ENCODE measurements at regions not wholly inside any gene's neighbourhood (a gene's known extent, or its start where the extent isn't known, plus 50 kb on each side); places are given as distances from the start of the nearest gene placed in this dataset.
"Not testable (repeated sequence)": the region's sequence is repeated elsewhere in the genome, so short reads cannot be mapped to it uniquely, and the experiment has no call there.

DNA sequence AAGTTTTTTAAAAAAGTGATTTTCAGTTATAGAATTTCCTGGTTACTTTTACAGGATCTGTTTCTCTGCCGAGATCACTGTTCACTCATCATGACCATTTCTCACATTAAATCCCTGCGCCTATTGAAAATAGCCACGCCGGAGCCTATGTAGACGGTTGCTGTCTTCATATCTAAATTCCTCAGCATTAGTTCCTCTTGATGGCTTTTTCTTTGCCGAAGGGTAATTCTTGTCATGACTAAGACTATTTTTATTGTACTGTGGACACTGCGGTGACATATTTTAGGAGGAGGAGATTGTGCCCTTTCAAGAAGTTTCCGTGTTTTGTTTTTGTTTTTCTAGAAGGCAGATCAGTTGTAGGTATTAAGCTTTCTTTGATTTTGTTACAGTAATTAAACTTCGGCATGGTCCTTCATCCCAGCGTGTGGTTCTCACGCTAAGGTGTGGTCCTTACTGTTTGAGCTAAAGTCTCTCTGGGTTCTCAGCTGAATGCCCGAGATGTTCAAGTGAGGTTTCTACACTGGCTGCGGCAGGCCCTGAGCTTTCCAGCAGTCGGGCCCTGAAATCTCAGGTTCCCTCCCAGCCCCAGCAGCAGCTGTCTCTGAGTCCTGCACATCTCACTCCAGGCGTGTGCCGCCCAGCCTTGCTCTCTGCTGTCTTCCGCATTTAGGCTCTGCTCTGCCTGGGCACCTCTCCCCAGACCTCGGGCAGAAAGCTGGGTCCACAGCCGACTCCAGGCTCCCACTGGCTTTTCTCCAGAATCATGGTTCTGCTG lies 1110.5 kb downstream of the TBC1D22A start:
- DNase-seq (ENCODE audit: extremely low read depth, insufficient read length) = no peak
- Histone ChIP-seq H3K4me3 (replicated peaks; ENCODE audit: low read depth, low read length) (no peak overlapping the region), H3K27me3 (replicated peaks; ENCODE audit: control insufficient read depth, insufficient read depth, low read length) (no peaks in the 10 kb centered on the region), H3K36me3 (ENCODE audit: control insufficient read depth, insufficient read depth, low read length) (no peaks in the 10 kb centered on the region)
- TF ChIP-seq, protein P1, sequence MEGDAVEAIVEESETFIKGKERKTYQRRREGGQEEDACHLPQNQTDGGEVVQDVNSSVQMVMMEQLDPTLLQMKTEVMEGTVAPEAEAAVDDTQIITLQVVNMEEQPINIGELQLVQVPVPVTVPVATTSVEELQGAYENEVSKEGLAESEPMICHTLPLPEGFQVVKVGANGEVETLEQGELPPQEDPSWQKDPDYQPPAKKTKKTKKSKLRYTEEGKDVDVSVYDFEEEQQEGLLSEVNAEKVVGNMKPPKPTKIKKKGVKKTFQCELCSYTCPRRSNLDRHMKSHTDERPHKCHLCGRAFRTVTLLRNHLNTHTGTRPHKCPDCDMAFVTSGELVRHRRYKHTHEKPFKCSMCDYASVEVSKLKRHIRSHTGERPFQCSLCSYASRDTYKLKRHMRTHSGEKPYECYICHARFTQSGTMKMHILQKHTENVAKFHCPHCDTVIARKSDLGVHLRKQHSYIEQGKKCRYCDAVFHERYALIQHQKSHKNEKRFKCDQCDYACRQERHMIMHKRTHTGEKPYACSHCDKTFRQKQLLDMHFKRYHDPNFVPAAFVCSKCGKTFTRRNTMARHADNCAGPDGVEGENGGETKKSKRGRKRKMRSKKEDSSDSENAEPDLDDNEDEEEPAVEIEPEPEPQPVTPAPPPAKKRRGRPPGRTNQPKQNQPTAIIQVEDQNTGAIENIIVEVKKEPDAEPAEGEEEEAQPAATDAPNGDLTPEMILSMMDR (IDR thresholded peaks at IDR 0.05; ENCODE audit: insufficient read depth, low read length, poor library complexity, severe bottlenecking) = no peak

DNA sequence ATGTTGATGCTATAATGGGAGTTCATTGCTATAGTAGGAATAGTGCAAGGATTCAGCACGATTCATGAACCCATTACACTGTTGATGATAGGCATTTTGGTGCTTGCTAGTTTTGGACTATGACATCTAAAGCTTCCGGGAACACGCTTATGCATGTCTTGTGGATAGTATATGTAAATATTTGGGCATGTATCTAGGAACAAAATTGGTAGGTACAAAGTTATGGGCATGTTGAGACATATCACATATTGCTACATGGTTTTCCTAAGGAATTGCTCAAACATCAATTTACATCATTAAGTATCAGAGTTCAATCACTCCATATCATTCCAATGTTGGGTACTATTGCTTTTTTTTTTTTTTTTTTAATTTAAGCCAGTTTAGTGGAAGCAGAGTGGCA lies 1103.2 kb downstream of the TBC1D22A start:
- Histone ChIP-seq H3K4me3 (replicated peaks; ENCODE audit: low read depth, low read length) (no peak overlapping the region), H3K36me3 (ENCODE audit: control insufficient read depth, insufficient read depth, low read length) (no peaks in the 10 kb centered on the region), H3K27me3 (replicated peaks; ENCODE audit: control insufficient read depth, insufficient read depth, low read length) (no peaks in the 10 kb centered on the region)
- DNase-seq (ENCODE audit: extremely low read depth, insufficient read length) = no peak
- TF ChIP-seq, protein P1 (IDR thresholded peaks at IDR 0.05; ENCODE audit: insufficient read depth, low read length, poor library complexity, severe bottlenecking) = no peak

DNA sequence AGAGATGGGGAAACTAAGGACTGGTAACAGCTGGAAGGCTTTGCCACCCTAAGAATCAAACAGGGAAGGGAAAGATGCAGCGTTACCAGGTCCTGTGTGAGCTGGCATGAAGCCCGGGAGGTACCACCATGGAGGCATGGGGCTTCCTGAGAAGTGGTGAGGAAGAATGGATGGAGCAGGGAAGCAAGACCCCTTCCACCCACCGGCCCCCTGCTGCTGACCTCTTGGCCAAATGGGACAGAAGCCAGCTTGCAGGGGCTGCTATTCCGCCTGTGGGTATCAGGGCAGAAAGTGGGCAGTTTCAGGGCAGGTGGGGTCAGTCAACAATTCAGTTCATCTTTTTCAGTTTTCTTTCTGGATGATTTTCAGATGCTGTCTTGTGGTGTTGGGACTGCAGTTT lies 1099.9 kb downstream of the TBC1D22A start:
- no peaks in the 10 kb centered on the region for H3K36me3 ChIP-seq (ENCODE audit: control insufficient read depth, insufficient read depth, low read length)
- no peak for DNase-seq (ENCODE audit: extremely low read depth, insufficient read length)
- no peaks in the 10 kb centered on the region for H3K27me3 ChIP-seq (replicated peaks; ENCODE audit: control insufficient read depth, insufficient read depth, low read length)
- H3K4me3 ChIP-seq (replicated peaks; ENCODE audit: low read depth, low read length) = no peak overlapping the region
- TF ChIP-seq, protein P1 (IDR thresholded peaks at IDR 0.05; ENCODE audit: insufficient read depth, low read length, poor library complexity, severe bottlenecking) = no peak

DNA sequence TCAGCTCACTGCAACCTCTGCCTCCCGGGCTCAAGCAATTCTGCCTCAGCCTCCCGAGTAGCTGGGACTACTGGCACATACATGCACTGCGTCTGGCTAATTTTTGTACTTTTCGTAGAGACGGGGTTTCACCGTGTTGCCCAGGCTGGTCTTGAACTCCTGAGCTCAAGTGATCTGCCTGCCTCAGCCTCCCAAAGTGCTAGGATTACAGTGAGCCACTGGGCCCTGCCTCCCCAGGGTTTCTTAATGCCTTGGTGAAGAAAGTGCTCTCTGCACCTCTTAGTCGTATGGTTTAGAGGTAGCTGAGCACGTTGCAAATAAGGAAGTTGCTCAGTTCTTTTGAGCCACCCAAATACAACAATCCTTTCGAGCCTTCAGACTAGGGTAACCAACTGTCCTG lies 1098.5 kb downstream of the TBC1D22A start:
- not testable (repeated sequence) for H3K36me3 ChIP-seq (ENCODE audit: control insufficient read depth, insufficient read depth, low read length); H3K27me3 ChIP-seq (replicated peaks; ENCODE audit: control insufficient read depth, insufficient read depth, low read length); DNase-seq (ENCODE audit: extremely low read depth, insufficient read length); H3K4me3 ChIP-seq (replicated peaks; ENCODE audit: low read depth, low read length)

DNA sequence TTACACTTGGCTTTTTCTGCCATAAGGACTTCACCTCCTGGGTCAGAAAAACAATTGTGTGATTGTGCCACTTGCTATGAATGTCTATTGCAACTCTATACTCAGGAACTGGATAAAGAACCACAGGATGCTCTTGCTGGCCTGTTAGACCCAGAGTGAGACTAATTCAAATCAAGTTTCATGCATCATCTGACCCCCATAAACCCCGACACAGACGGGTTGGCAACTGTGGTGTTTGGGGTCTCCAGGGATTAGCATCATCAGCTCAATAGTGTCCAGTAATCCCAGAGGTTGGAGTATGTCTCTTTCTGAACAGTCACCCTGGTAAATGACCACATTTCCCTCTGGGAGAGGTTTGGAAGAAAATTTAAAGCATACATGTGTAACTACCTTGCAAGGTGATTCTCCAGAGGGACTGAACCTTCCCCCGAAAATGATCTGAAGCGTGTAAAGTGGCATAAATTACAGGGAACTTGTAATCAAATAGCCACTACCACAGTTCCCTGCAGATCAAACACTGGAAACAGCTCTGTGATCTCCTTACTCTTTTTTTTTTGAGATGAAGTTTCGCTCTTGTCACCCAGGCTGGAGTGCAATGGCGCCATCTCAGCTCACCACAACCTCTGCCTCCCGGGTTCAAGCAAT lies 1097.6 kb downstream of the TBC1D22A start:
- DNase-seq (ENCODE audit: extremely low read depth, insufficient read length) = no peak
- H3K36me3 ChIP-seq (ENCODE audit: control insufficient read depth, insufficient read depth, low read length) = no peaks in the 10 kb centered on the region
- TF ChIP-seq, protein P1 (IDR thresholded peaks at IDR 0.05; ENCODE audit: insufficient read depth, low read length, poor library complexity, severe bottlenecking) = no peak
- no peaks in the 10 kb centered on the region for H3K27me3 ChIP-seq (replicated peaks; ENCODE audit: control insufficient read depth, insufficient read depth, low read length)
- H3K4me3 ChIP-seq (replicated peaks; ENCODE audit: low read depth, low read length) = no peak overlapping the region

DNA sequence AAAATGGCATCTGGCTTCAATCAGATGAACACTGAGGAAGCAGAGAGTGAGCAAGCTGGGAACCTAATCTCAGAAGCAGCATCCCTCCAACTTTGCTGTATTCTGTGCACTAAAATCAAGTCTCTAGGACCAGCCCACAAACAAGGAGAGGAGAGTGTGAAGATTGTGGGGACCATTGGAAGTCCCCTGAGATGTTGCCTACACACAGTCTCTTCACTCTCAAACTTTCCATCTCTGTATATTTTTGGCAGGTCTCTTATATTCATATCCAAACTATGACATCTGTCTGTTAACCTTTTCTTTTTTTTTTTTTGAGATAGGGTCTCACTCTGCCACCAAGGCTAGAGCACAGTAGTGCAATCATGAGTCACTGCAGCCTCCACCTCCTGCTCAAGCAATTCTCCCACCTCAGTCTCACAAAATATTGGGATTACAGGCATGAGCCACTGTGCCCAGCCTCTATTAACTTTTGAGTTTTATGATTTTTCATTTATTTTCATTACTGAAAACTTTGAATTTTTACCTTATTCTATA lies 1096.4 kb downstream of the TBC1D22A start:
- TF ChIP-seq, protein P1 (IDR thresholded peaks at IDR 0.05; ENCODE audit: insufficient read depth, low read length, poor library complexity, severe bottlenecking) = no peak
- Histone ChIP-seq H3K36me3 (ENCODE audit: control insufficient read depth, insufficient read depth, low read length) (no peaks in the 10 kb centered on the region), H3K27me3 (replicated peaks; ENCODE audit: control insufficient read depth, insufficient read depth, low read length) (no peaks in the 10 kb centered on the region), H3K4me3 (replicated peaks; ENCODE audit: low read depth, low read length) (no peak overlapping the region)
- DNase-seq (ENCODE audit: extremely low read depth, insufficient read length) = no peak
